ENCODE measurements at regions not wholly inside any gene's neighbourhood (a gene's known extent, or its start where the extent isn't known, plus 50 kb on each side); places are given as distances from the start of the nearest gene placed in this dataset.

DNA sequence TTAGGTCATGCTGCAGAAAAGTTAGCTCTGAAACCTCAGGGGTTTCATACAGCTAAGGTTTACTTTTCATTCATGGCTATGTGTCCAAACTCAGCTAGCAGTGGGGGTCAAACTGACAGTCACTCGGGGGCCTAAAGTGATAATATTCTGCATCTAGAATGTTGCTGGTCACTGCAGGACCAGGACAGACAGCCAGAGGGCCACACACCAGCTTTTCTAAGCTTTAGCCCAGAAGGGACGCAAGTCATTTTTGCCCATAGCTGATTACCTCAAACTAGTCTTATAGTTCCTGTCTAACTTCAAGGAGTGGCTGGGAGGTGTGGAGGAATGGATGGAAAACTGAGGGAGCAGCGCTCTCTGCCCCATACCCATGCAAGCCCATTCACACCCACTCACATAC, 163.0 kb upstream of the NLRP1 start:
- TF ChIP-seq, protein P1, sequence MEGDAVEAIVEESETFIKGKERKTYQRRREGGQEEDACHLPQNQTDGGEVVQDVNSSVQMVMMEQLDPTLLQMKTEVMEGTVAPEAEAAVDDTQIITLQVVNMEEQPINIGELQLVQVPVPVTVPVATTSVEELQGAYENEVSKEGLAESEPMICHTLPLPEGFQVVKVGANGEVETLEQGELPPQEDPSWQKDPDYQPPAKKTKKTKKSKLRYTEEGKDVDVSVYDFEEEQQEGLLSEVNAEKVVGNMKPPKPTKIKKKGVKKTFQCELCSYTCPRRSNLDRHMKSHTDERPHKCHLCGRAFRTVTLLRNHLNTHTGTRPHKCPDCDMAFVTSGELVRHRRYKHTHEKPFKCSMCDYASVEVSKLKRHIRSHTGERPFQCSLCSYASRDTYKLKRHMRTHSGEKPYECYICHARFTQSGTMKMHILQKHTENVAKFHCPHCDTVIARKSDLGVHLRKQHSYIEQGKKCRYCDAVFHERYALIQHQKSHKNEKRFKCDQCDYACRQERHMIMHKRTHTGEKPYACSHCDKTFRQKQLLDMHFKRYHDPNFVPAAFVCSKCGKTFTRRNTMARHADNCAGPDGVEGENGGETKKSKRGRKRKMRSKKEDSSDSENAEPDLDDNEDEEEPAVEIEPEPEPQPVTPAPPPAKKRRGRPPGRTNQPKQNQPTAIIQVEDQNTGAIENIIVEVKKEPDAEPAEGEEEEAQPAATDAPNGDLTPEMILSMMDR (IDR thresholded peaks at IDR 0.05; ENCODE audit: insufficient read depth, low read depth, low read length) = no peak
- TF ChIP-seq EZH2 (IDR thresholded peaks at IDR 0.05; ENCODE audit: insufficient read depth, low read length) = no peak
